Aorta (tissue), 5 donors: ENCODE measurements at regions not wholly inside any gene's neighbourhood (a gene's known extent, or its start where the extent isn't known, plus 50 kb on each side); places are given as distances from the start of the nearest gene placed in this dataset.

Experiments
- ATAC-seq: fragments of 200-7000 bp; cut with Tn5 transposase; one replicate; pipeline ENCODE4 v1.9.1; 2022; ENCODE audit warnings: moderate library complexity; ENCODE audit not compliant: low FRiP score
- DNase-seq, 2 donors: peaks; one replicate each; pipeline ENCODE4 v3.0.0-alpha.2; 2020
- H3K27ac ChIP-seq, 2 donors: one replicate each; pipeline ENCODE4 v1.5.1; 2013; ENCODE audit warnings: low read length in 2 of 2, mild to moderate bottlenecking in 2 of 2, moderate library complexity in 2 of 2, control low read depth in 1 of 2, inconsistent platforms in 1 of 2, low read depth in 1 of 2
- H3K27me3 ChIP-seq, 2 donors: one replicate each; pipeline ENCODE4 v1.6.1; 2013; ENCODE audit warnings: control low read depth in 1 of 2, low read length in 1 of 2, mild to moderate bottlenecking in 1 of 2, moderate library complexity in 1 of 2; ENCODE audit not compliant: insufficient read depth in 2 of 2, control insufficient read depth in 1 of 2
- H3K36me3 ChIP-seq, 2 donors: one replicate each; pipeline ENCODE4 v1.6.1; 2013; ENCODE audit warnings: control low read depth in 1 of 2, low read length in 1 of 2, mild to moderate bottlenecking in 1 of 2; ENCODE audit not compliant: insufficient read depth in 2 of 2, control insufficient read depth in 1 of 2
- H3K4me1 ChIP-seq, 2 donors: one replicate each; pipeline ENCODE4 v1.6.1; 2013; ENCODE audit warnings: low read length in 2 of 2, control low read depth in 1 of 2, mild to moderate bottlenecking in 1 of 2, moderate library complexity in 1 of 2; ENCODE audit not compliant: insufficient read depth in 2 of 2, control insufficient read depth in 1 of 2
- H3K4me3 ChIP-seq, 2 donors: one replicate each; pipeline ENCODE4 v1.5.1; 2013; ENCODE audit warnings: low read length in 2 of 2, control low read depth in 1 of 2, mild to moderate bottlenecking in 1 of 2
- H3K9me3 ChIP-seq: one replicate; pipeline ENCODE4 v1.6.1; 2013; ENCODE audit warnings: mild to moderate bottlenecking, low read length; ENCODE audit not compliant: control insufficient read depth
- WGBS, 2 donors: extraction: QIAGEN DNeasy Blood & Tissue Kit; methylation state at CpG; one replicate each; pipeline ENCODE4 v1.1.7; 2013; 5-methylcytosine and 5-hydroxymethylcytosine counted together
- intact Hi-C, 2 donors: fragments of 100-400 bp; cut with DNase I; formaldehyde crosslinking; loops; one replicate each; pipeline versions ENCODE4 v1.14.2 to v1.15.0; 2022
- donor health status: healthy with polysubstance abuse.
- donor health status: Bipolar disorder and iron deficiency.
- donor health status: DM: no; HTN: no; CAD: no.
- donor health status: DM: no; HTN: no; CAD: no.
- donor health status: DM: yes; HTN: yes; CAD: no.

DNA sequence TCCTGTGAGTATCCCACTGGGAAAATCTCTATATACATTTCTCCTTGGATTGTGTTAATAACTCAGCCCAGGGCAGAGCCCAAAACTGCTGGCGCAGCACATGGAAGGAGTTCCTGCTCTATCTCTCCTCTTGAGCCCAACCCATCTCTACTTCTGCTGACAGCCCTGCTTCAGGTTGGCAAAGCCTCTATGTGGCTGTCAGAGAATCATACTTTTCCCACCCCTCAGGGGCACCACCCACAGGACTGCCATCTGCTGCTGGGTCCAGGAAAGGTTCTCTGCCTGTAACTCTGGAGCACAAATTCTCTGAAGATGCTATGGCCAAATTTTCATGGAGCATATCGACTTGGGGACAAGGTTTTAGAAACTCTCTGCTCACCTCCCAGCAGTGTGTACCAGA is 278.5 kb upstream of the EMCN start:
- DNase-seq (no peak), ATAC-seq (no peak)
- H3K9me3 ChIP-seq, result no peaks in the 10 kb centered on the region
- no peaks in the 10 kb centered on the region for H3K4me1 ChIP-seq
- intact Hi-C loops, result no loop called here
- no peak overlapping the region for H3K4me3 ChIP-seq
- WGBS, 2 donors, result 66 to 69% methylated on average over 2 of the region's 2 CpGs
- H3K36me3 ChIP-seq, result no peaks in the 10 kb centered on the region
- H3K27me3 ChIP-seq, result no peaks in the 10 kb centered on the region
- no peak overlapping the region for H3K27ac ChIP-seq

DNA sequence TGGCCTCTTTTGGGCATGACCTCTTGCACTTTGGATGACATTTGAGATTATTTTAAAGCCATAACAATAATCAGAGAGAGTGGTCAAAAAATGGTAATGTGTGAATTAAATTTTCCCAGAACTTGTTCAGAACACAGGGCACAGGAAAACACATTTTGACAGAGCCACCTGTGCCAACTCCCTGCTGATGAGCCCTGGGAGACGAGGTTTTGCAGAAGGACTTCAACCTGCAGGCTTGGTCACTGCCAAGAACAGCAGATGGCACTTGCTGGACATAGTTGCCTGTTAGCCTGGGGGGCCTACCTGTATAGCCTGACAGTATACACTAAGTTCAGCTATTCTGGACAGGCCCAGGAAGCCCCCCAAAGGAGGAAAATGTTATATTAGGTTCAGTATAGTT is 277.8 kb upstream of the EMCN start:
- intact Hi-C loops, result no loop called here
- DNase-seq, result no peak
- H3K9me3 ChIP-seq, result no peaks in the 10 kb centered on the region
- H3K4me3 ChIP-seq, result no peak overlapping the region
- no peaks in the 10 kb centered on the region for H3K36me3 ChIP-seq
- H3K27ac ChIP-seq, result no peak overlapping the region
- WGBS, 2 donors, result 69 to 75% methylated on average over 1 of the region's 1 CpG
- H3K4me1 ChIP-seq, result no peaks in the 10 kb centered on the region
- no peaks in the 10 kb centered on the region for H3K27me3 ChIP-seq
- ATAC-seq, result no peak

GRCh38 chr4:100790836-100791615 is 273.2 kb upstream of the EMCN start:
- no peak for ATAC-seq
- intact Hi-C loops, result no loop called here
- no peak overlapping the region for H3K4me3 ChIP-seq
- no peaks in the 10 kb centered on the region for H3K4me1 ChIP-seq
- DNase-seq, result no peak
- WGBS, 2 donors, result 83 to 87% methylated on average over 9 of the region's 9 CpGs
- H3K9me3 ChIP-seq, result no peaks in the 10 kb centered on the region
- no peak overlapping the region for H3K27ac ChIP-seq
- no peaks in the 10 kb centered on the region for H3K36me3 ChIP-seq
- no peaks in the 10 kb centered on the region for H3K27me3 ChIP-seq

- no peaks in the 10 kb centered on the region for H3K36me3 ChIP-seq
- no peaks in the 10 kb centered on the region for H3K9me3 ChIP-seq
- DNase-seq (no peak), ATAC-seq (no peak)
- no peak overlapping the region for H3K4me3 ChIP-seq
- no peaks in the 10 kb centered on the region for H3K4me1 ChIP-seq
- no peak overlapping the region for H3K27ac ChIP-seq
- intact Hi-C loops, result no loop called here
- no peaks in the 10 kb centered on the region for H3K27me3 ChIP-seq
Measured at GRCh38 chr4:100789991-100790390, 272.2 kb upstream of the EMCN start.

GRCh38 chr4:100786481-100786880 is 268.7 kb upstream of the EMCN start:
- intact Hi-C loops, result no loop called here
- no peaks in the 10 kb centered on the region for H3K36me3 ChIP-seq
- H3K27ac ChIP-seq, result no peak overlapping the region
- H3K4me3 ChIP-seq, result no peak overlapping the region
- H3K27me3 ChIP-seq, result no peaks in the 10 kb centered on the region
- WGBS, 2 donors, result 44 to 56% methylated on average over 1 of the region's 1 CpG
- DNase-seq (no peak), ATAC-seq (no peak)
- H3K4me1 ChIP-seq, result no peaks in the 10 kb centered on the region
- H3K9me3 ChIP-seq, result no peaks in the 10 kb centered on the region

DNA sequence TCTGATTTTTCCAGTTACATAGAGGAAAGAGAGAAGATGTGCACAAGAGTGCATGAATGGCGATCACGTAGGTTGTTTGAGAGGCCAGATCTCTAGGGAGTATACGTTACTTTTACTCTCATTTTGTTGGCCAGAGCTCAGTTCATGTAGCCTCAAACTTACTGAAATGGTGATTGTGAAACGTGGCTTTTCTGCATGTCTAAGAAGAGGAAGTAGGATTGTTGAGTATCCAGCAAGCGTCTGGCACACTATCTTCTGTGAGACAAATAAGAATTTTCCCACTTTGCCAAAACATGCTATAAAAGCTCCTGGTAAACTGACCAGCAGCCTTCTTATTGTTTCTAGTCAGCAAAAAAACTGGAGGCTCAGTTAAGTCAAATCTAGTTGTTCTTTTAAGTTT is 264.5 kb upstream of the EMCN start:
- no peak overlapping the region for H3K4me3 ChIP-seq
- no peak for DNase-seq
- intact Hi-C loops, result no loop called here
- H3K4me1 ChIP-seq, result no peaks in the 10 kb centered on the region
- no peak overlapping the region for H3K27ac ChIP-seq
- H3K27me3 ChIP-seq, result no peaks in the 10 kb centered on the region
- H3K9me3 ChIP-seq, result peaks cover 6% of the 10 kb centered on the region
- ATAC-seq, result no peak
- no peaks in the 10 kb centered on the region for H3K36me3 ChIP-seq
- WGBS, 2 donors, result 32 to 34% methylated on average over 5 of the region's 5 CpGs

DNA sequence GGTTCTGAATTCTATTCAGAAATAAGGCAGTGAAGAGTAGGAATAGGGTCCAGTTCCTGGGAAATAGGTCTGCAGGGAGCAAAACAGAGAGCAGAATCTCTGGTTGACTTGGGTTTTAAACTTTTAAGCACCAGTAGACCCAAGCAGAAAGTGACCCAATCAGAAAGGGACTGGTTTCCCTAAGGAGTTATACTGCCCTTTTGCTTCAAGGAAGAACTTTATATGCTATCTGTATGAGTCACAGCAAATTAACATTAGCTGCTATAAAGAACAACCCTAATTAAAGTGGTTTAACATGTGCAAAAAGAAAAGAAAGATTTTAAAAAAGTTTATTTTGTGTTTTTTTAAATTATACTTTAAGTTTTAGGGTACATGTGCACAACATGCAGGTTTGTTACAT is 263.6 kb upstream of the EMCN start:
- ATAC-seq, result no peak
- no peak overlapping the region for H3K4me3 ChIP-seq

GRCh38 chr4:100780126-100780525 is 262.3 kb upstream of the EMCN start:
- intact Hi-C loops, result no loop called here
- Histone ChIP-seq H3K9me3 (peaks cover 6% of the 10 kb centered on the region), H3K27ac (no peak overlapping the region), H3K27me3 (no peaks in the 10 kb centered on the region), H3K4me1 (no peaks in the 10 kb centered on the region), H3K4me3 (no peak overlapping the region), H3K36me3 (no peaks in the 10 kb centered on the region)
- ATAC-seq (no peak), DNase-seq (no peak)

More for the DNA sequence above, 263.6 kb upstream of the EMCN start:
- no peak overlapping the region for H3K27ac ChIP-seq
- H3K36me3 ChIP-seq, result no peaks in the 10 kb centered on the region
- DNase-seq, result no peak
- no peaks in the 10 kb centered on the region for H3K27me3 ChIP-seq
- peaks cover 6% of the 10 kb centered on the region for H3K9me3 ChIP-seq
- intact Hi-C loops, result no loop called here
- no peaks in the 10 kb centered on the region for H3K4me1 ChIP-seq

- ATAC-seq, result no peak
- intact Hi-C loops, result no loop called here
- Histone ChIP-seq H3K9me3 (peaks cover 6% of the 10 kb centered on the region), H3K4me3 (no peak overlapping the region), H3K36me3 (no peaks in the 10 kb centered on the region), H3K27ac (no peak overlapping the region), H3K4me1 (no peaks in the 10 kb centered on the region), H3K27me3 (no peaks in the 10 kb centered on the region)
- 34 to 40% methylated on average over 5 of the region's 5 CpGs for WGBS, 2 donors
- no peak for DNase-seq
Measured at GRCh38 chr4:100778431-100778830, 260.6 kb upstream of the EMCN start.
